ENCODE measurements at regions not wholly inside any gene's neighbourhood (a gene's known extent, or its start where the extent isn't known, plus 50 kb on each side); places are given as distances from the start of the nearest gene placed in this dataset.

GRCh38 chr14:41047763-41048162 is 558.9 kb upstream of the LRFN5 start:
- TF ChIP-seq CTCF (IDR thresholded peaks at IDR 0.05 in 2 of 3, conservative IDR thresholded peaks at IDR 0.05 in 1 of 3; ENCODE audit: borderline replicate concordance in 1 of 3, insufficient read depth in 1 of 3, low read depth in 2 of 3, low read length in 2 of 3) (no peak), SRF (IDR thresholded peaks at IDR 0.05; ENCODE audit: low read depth) (no peak), ELF1 (IDR thresholded peaks at IDR 0.05; ENCODE audit: borderline replicate concordance, low read depth) (no peak), MAX (IDR thresholded peaks at IDR 0.05) (no peak), SP1 (IDR thresholded peaks at IDR 0.05; ENCODE audit: low read depth) (no peak), ZFX (IDR thresholded peaks at IDR 0.05) (no peak)
